OCI-LY3 (cell line): ENCODE measurements at regions not wholly inside any gene's neighbourhood (a gene's known extent, or its start where the extent isn't known, plus 50 kb on each side); places are given as distances from the start of the nearest gene placed in this dataset.

Experiments
- H2AFZ ChIP-seq: fragments of 200-600, 300-600 bp; shearing (Covaris generic); 2 replicates; pipeline ENCODE4 v1.6.0; 2014; ENCODE audit warnings: antibody characterized with exemption, low read depth, low read length
- H3K27ac ChIP-seq: fragments of 200-600, 300-600 bp; sonication (generic); 2 replicates; pipeline ENCODE4 v1.5.1; 2014; ENCODE audit warnings: mild to moderate bottlenecking, low read length, moderate library complexity, mixed read lengths
- H3K27me3 ChIP-seq: fragments of 200-600, 300-600 bp; sonication (generic); 2 replicates; pipeline ENCODE4 v1.6.1; 2014; ENCODE audit warnings: low read depth, low read length, mixed read lengths
- H3K36me3 ChIP-seq: fragments of 200-600, 300-600 bp; sonication (generic); replicated peaks from 2 replicates; pipeline ENCODE3; 2014; ENCODE audit warnings: low read depth, low read length, mixed read lengths
- H3K4me1 ChIP-seq: fragments of 300-600, 200-600 bp; sonication (generic); 2 replicates; pipeline ENCODE4 v1.6.1; 2014; ENCODE audit warnings: low read length, mixed read lengths
- H3K4me2 ChIP-seq: fragments of 200-600, 300-600 bp; sonication (generic); 2 replicates; pipeline ENCODE4 v1.6.1; 2014; ENCODE audit warnings: low read length, mixed read lengths
- H3K4me3 ChIP-seq: fragments of 300-600, 200-600 bp; sonication (generic); 2 replicates; pipeline ENCODE4 v1.5.1; 2014; ENCODE audit warnings: antibody characterized with exemption, mild to moderate bottlenecking, low read length, moderate library complexity
- H3K79me2 ChIP-seq: fragments of 300-600, 200-600 bp; shearing (Covaris generic); 2 replicates; pipeline ENCODE4 v1.6.1; 2014; ENCODE audit warnings: mild to moderate bottlenecking, low read length, mixed read lengths
- H3K9ac ChIP-seq: fragments of 300-600, 200-600 bp; shearing (Covaris generic); 2 replicates; pipeline ENCODE4 v1.6.0; 2014; ENCODE audit warnings: mild to moderate bottlenecking, low read length, moderate library complexity
- H3K9me3 ChIP-seq: fragments of 200-600, 300-600 bp; shearing (Covaris generic); 2 replicates; pipeline ENCODE4 v1.6.1; 2014; ENCODE audit warnings: low read length, mixed read lengths; ENCODE audit not compliant: insufficient read depth
- H4K20me1 ChIP-seq: fragments of 200-600, 300-600 bp; sonication (generic); 2 replicates; pipeline ENCODE4 v1.6.1; 2016; ENCODE audit warnings: low read length, mixed read lengths; ENCODE audit not compliant: insufficient read depth
- EZH2phosphoT487 ChIP-seq: fragments of 200-600 bp; shearing (Covaris generic); IDR thresholded peaks from 2 replicates; pipeline ENCODE4 v1.6.1; 2018; ENCODE audit warnings: antibody characterized with exemption, mixed run types, low read depth
- TF ChIP-seq, protein P1 (sequence below): fragments of 200-600, 300-600 bp; sonication (generic); IDR thresholded peaks from 2 replicates; pipeline ENCODE4 v1.5.1; 2014; ENCODE audit warnings: antibody characterized with exemption, low read length, low read depth

DNA sequence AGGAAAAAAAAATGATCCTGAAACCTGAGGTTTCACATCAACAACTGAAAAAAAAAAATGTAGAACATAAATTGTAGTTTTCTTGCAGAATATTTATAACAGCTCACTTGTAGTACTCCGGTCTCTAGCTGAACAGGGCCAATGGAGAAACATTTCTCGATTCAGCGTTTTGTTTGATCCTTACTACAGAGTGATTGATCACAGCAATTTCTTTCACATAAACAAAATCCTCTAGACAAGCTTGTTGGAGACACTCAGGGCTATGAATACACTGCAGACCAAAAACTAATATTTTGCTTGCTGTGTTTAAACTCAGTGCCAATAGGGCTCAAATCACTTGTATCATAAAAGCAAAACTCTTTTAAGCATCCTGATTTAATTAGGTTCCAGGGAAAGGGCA is 127.0 kb upstream of the CNTN6 start:
- peak overlapping the region; percentile 99 for H3K9ac ChIP-seq
- H3K4me1 ChIP-seq = peaks cover 93% of the 10 kb centered on the region
- peaks cover 15% of the 10 kb centered on the region for H3K36me3 ChIP-seq
- H3K27me3 ChIP-seq = no peaks in the 10 kb centered on the region
- H3K9me3 ChIP-seq = peaks cover 4% of the 10 kb centered on the region
- H3K4me3 ChIP-seq = peak overlapping the region; percentile 65
- H4K20me1 ChIP-seq = no peaks in the 10 kb centered on the region
- H3K27ac ChIP-seq = peak overlapping the region; percentile 98
- TF ChIP-seq EZH2phosphoT487 = no peak
- TF ChIP-seq, protein P1, sequence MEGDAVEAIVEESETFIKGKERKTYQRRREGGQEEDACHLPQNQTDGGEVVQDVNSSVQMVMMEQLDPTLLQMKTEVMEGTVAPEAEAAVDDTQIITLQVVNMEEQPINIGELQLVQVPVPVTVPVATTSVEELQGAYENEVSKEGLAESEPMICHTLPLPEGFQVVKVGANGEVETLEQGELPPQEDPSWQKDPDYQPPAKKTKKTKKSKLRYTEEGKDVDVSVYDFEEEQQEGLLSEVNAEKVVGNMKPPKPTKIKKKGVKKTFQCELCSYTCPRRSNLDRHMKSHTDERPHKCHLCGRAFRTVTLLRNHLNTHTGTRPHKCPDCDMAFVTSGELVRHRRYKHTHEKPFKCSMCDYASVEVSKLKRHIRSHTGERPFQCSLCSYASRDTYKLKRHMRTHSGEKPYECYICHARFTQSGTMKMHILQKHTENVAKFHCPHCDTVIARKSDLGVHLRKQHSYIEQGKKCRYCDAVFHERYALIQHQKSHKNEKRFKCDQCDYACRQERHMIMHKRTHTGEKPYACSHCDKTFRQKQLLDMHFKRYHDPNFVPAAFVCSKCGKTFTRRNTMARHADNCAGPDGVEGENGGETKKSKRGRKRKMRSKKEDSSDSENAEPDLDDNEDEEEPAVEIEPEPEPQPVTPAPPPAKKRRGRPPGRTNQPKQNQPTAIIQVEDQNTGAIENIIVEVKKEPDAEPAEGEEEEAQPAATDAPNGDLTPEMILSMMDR = no peak
- H2AFZ ChIP-seq = no peak overlapping the region
- H3K4me2 ChIP-seq = peak overlapping the region; percentile 87
- H3K79me2 ChIP-seq = no peaks in the 10 kb centered on the region

DNA sequence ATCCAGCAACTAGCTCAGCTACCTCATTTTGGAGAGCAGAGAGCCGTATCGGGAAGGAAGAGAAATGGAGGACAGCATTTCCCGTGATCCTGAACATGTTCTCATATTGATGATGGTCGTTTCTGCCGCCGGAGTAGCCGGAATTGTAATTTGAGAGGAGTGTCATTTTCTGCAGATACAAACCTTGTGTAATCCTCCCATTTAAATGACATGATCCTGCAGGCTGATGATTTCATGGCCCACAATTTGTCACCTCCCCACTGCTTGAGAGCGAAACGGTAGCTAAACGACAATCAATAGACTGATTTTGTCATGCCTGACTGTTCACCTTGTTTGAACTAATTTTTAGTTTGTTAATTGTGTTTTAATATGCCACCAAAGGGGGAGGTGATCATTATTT is 126.5 kb upstream of the CNTN6 start:
- Histone ChIP-seq H3K9ac (peak overlapping the region; percentile 99), H3K4me2 (peak overlapping the region; percentile 87), H2AFZ (no peak overlapping the region), H4K20me1 (no peaks in the 10 kb centered on the region), H3K36me3 (peaks cover 20% of the 10 kb centered on the region), H3K27ac (peak overlapping the region; percentile 98), H3K4me1 (peaks cover 95% of the 10 kb centered on the region), H3K4me3 (peak overlapping the region; percentile 65), H3K27me3 (no peaks in the 10 kb centered on the region), H3K9me3 (peaks cover 9% of the 10 kb centered on the region), H3K79me2 (no peaks in the 10 kb centered on the region)
- TF ChIP-seq EZH2phosphoT487 = no peak
- TF ChIP-seq, protein P1 = no peak

DNA sequence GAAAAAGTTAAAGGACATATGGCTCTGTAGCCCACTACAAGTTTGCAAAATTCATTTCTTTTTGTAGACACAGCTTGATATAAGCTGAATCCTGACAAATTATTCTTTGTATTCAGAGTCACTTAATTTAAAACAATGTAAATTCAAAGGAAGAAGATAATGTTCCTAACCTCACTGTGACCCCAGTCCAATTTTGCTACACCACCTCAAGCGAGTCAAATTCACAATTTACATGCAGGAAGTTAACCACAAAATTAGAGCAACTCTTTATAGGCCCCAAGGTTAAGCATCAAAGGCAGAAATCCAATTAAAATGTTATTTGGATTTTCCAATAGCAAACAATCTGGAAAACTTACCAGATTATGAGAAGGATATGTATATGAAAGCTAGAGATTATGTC is 119.5 kb upstream of the CNTN6 start:
- no peaks in the 10 kb centered on the region for H3K27me3 ChIP-seq
- H4K20me1 ChIP-seq = no peaks in the 10 kb centered on the region
- H3K4me1 ChIP-seq = peaks cover 27% of the 10 kb centered on the region
- no peak overlapping the region for H3K27ac ChIP-seq
- no peak overlapping the region for H3K4me3 ChIP-seq
- TF ChIP-seq EZH2phosphoT487 = no peak
- TF ChIP-seq, protein P1 = no peak
- H3K4me2 ChIP-seq = no peak overlapping the region
- no peaks in the 10 kb centered on the region for H3K79me2 ChIP-seq
- no peak overlapping the region for H2AFZ ChIP-seq
- H3K9ac ChIP-seq = no peak overlapping the region
- peaks cover 50% of the 10 kb centered on the region for H3K36me3 ChIP-seq
- H3K9me3 ChIP-seq = peaks cover 29% of the 10 kb centered on the region

DNA sequence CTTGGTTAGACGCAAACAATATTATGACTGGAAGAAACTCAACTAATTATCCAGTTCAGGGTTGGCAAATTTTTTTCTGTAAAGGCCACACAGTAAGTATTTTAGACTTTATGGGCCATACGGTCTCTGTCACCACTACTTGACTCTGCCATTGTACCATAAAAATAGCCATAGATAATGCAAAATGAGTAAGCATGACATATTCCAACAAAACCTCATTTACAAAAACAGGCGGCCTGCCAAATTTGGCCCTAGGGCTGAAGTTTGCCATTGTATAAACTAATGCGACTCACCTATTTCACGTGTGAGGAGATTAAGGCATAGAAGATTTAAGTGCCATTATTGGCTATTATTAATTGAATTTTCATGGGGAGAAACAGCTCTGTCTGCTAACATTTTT is 116.8 kb upstream of the CNTN6 start:
- Histone ChIP-seq H3K36me3 (peaks cover 40% of the 10 kb centered on the region), H3K4me1 (peaks cover under 1% of the 10 kb centered on the region; the same call in 1 of the 2 replicates), H3K27me3 (no peaks in the 10 kb centered on the region), H3K9ac (no peak overlapping the region), H4K20me1 (no peaks in the 10 kb centered on the region), H3K27ac (no peak overlapping the region), H3K9me3 (peaks cover 35% of the 10 kb centered on the region), H3K4me2 (no peak overlapping the region), H2AFZ (no peak overlapping the region), H3K79me2 (no peaks in the 10 kb centered on the region), H3K4me3 (no peak overlapping the region)
- TF ChIP-seq EZH2phosphoT487 = no peak
- TF ChIP-seq, protein P1 = no peak
